HCT116 (cell line): ENCODE measurements at regions not wholly inside any gene's neighbourhood (a gene's known extent, or its start where the extent isn't known, plus 50 kb on each side); places are given as distances from the start of the nearest gene placed in this dataset.

Experiments
- ATAC-seq: fragments of 200-7000 bp; cut with Tn5 transposase; 2 replicates; pipeline ENCODE4 v1.9.1; 2020; ENCODE audit warnings: mild to moderate bottlenecking, moderate library complexity
- BruUV-seq: library from RNA; stranded (reverse); fragments of 400-500 nt; replicated peaks from 2 replicates; lab custom pipeline; 2021; lab: Mats Ljungman, UMichigan
- CTCF ChIA-PET: fragments of 300-600 bp; sonication (Branson Sonifier 250); formaldehyde crosslinking; loops from one replicate; lab custom pipeline; 2021; ENCODE audit warnings: antibody characterized with exemption; lab: Charles Lee
- POLR2A ChIA-PET: fragments of 300-600, 350-600 bp; sonication (Branson Sonifier 250); formaldehyde crosslinking; loops from one replicate; lab custom pipeline; 2021; ENCODE audit warnings: antibody characterized with exemption; lab: Charles Lee
- RAD21 ChIA-PET, 2 experiments: fragments of 300-600 bp; sonication (Branson Sonifier 250); formaldehyde crosslinking; loops; one replicate each; lab custom pipeline; 2023; ENCODE audit warnings: low total read pairs in 2 of 2; ENCODE audit not compliant: uncharacterized antibody in 2 of 2, unreplicated experiment in 2 of 2, low non-redundant PET in 1 of 2; lab: Charles Lee
- DNase-seq: peaks from one replicate; pipeline ENCODE4 v3.0.0-alpha.2; 2010; ENCODE audit warnings: low read depth, low spot score
- H2AFZ ChIP-seq: fragments of 200-600 bp; shearing (Covaris generic), sonication (generic); 2 replicates; pipeline ENCODE4 v1.6.1; 2017; ENCODE audit warnings: low read depth, mixed run types, mixed read lengths, antibody characterized with exemption, low read length; ENCODE audit not compliant: poor library complexity, severe bottlenecking
- H3K27ac ChIP-seq: 2 replicates; pipeline ENCODE4 v1.5.1; 2012; ENCODE audit warnings: low read depth, low read length
- H3K27me3 ChIP-seq: fragments of 200-600 bp; sonication (generic); 2 replicates; pipeline ENCODE4 v1.6.1; 2016; ENCODE audit warnings: mixed run types, low read length, mixed read lengths; ENCODE audit not compliant: insufficient read depth
- H3K36me3 ChIP-seq, 2 experiments: fragments of 200-500 bp in 1 of 2; fragments of 200-600 bp in 1 of 2; sonication (Bioruptor generic) in 1 of 2; sonication (generic) in 1 of 2; 2 replicates each; pipeline versions ENCODE4 v1.5.1 to v1.6.1; 2014 to 2016; ENCODE audit warnings: low read length in 2 of 2, inconsistent platforms in 1 of 2, mixed read lengths in 1 of 2, mixed run types in 1 of 2; ENCODE audit not compliant: insufficient read depth in 2 of 2, control insufficient read depth in 1 of 2
- H3K4me1 ChIP-seq, 2 experiments: fragments of 200-600 bp in 1 of 2; sonication (generic) in 1 of 2; 2 replicates each; pipeline versions ENCODE4 v1.5.1 to v1.6.1; 2012 to 2017; ENCODE audit warnings: low read length in 2 of 2, inconsistent platforms in 1 of 2, mild to moderate bottlenecking in 1 of 2, mixed read lengths in 1 of 2, mixed run types in 1 of 2, moderate library complexity in 1 of 2; ENCODE audit not compliant: insufficient read depth in 2 of 2, control insufficient read depth in 1 of 2
- H3K4me2 ChIP-seq: fragments of 200-600 bp; sonication (generic); 2 replicates; pipeline ENCODE4 v1.6.1; 2017; ENCODE audit warnings: mixed run types, low read length, mixed read lengths
- H3K4me3 ChIP-seq, 2 experiments: fragments of 200-600 bp in 1 of 2; sonication (generic) in 1 of 2; replicated peaks in 1 of 2; 2 replicates each; pipeline ENCODE4 v1.5.1; 2011 to 2016; ENCODE audit warnings: low read length in 2 of 2, control low read depth in 1 of 2, low read depth in 1 of 2, mild to moderate bottlenecking in 1 of 2, mixed read lengths in 1 of 2, mixed run types in 1 of 2
- H3K79me2 ChIP-seq: fragments of 200-600 bp; sonication (generic); 2 replicates; pipeline ENCODE4 v1.6.1; 2017; ENCODE audit warnings: mild to moderate bottlenecking, mixed run types, low read length, moderate library complexity, mixed read lengths; ENCODE audit not compliant: insufficient read depth
- H3K9ac ChIP-seq: fragments of 200-600 bp; sonication (generic); 2 replicates; pipeline ENCODE4 v1.6.1; 2016; ENCODE audit warnings: low read length, mixed read lengths
- H3K9me2 ChIP-seq: fragments of 200-600 bp; sonication (generic), shearing (Covaris generic); 2 replicates; pipeline ENCODE4 v1.6.1; 2017; ENCODE audit warnings: mixed run types, mild to moderate bottlenecking, moderate library complexity; ENCODE audit not compliant: insufficient read depth
- H3K9me3 ChIP-seq, 2 experiments: fragments of 200-500 bp in 1 of 2; fragments of 200-600 bp in 1 of 2; sonication (Bioruptor generic) in 1 of 2; sonication (generic) in 1 of 2; 2 replicates each; pipeline ENCODE4 v1.6.1; 2014 to 2017; ENCODE audit warnings: low read length in 2 of 2, mixed read lengths in 2 of 2, inconsistent platforms in 1 of 2, low read depth in 1 of 2, mild to moderate bottlenecking in 1 of 2, mixed run types in 1 of 2, moderate library complexity in 1 of 2; ENCODE audit not compliant: control insufficient read depth in 1 of 2, insufficient read depth in 1 of 2
- H4K20me1 ChIP-seq: fragments of 200-600 bp; sonication (generic), shearing (Covaris generic); 2 replicates; pipeline ENCODE4 v1.6.1; 2017; ENCODE audit warnings: mixed run types, mild to moderate bottlenecking, moderate library complexity; ENCODE audit not compliant: insufficient read depth
- CBX3 ChIP-seq: IDR thresholded peaks from 2 replicates; pipeline ENCODE4 v1.6.1; 2012; ENCODE audit warnings: low read depth
- CEBPB ChIP-seq: IDR thresholded peaks from 2 replicates; pipeline ENCODE4 v1.6.1; 2012; ENCODE audit warnings: low read depth
- EGR1 ChIP-seq: IDR thresholded peaks from 2 replicates; pipeline ENCODE4 v1.6.1; 2012; ENCODE audit warnings: low read depth
- EZH2phosphoT487 ChIP-seq: fragments of 200-600 bp; IDR thresholded peaks from 2 replicates; pipeline ENCODE4 v1.6.1; 2018; ENCODE audit warnings: antibody characterized with exemption, borderline replicate concordance
- FOSL1 ChIP-seq: IDR thresholded peaks from 2 replicates; pipeline ENCODE4 v1.6.1; 2012; ENCODE audit warnings: low read depth
- MAX ChIP-seq: IDR thresholded peaks from 2 replicates; pipeline ENCODE4 v1.6.1; 2012
- POLR2A ChIP-seq: IDR thresholded peaks from 2 replicates; pipeline ENCODE4 v1.7.0; 2011; ENCODE audit warnings: borderline replicate concordance; ENCODE audit not compliant: insufficient read depth, insufficient read length; ENCODE audit errors: extremely low read depth
- POLR2AphosphoS5 ChIP-seq: IDR thresholded peaks from 2 replicates; pipeline ENCODE4 v1.6.1; 2011; ENCODE audit warnings: mild to moderate bottlenecking, low read depth, low read length, moderate library complexity
- RAD21 ChIP-seq: IDR thresholded peaks from 2 replicates; pipeline ENCODE4 v1.6.1; 2012; ENCODE audit warnings: low read depth, mild to moderate bottlenecking
- SP1 ChIP-seq: IDR thresholded peaks from 2 replicates; pipeline ENCODE4 v1.6.1; 2012; ENCODE audit warnings: low read depth
- SRF ChIP-seq: IDR thresholded peaks from 2 replicates; pipeline ENCODE4 v1.6.1; 2012; ENCODE audit warnings: low read depth
- ZBTB33 ChIP-seq: IDR thresholded peaks from 2 replicates; pipeline ENCODE4 v1.6.1; 2011; ENCODE audit warnings: mild to moderate bottlenecking, low read length, moderate library complexity; ENCODE audit not compliant: insufficient replicate concordance; ENCODE audit errors: extremely low read depth
- ZNF274 ChIP-seq: fragments of 200-500 bp; sonication (Bioruptor generic); IDR thresholded peaks from 2 replicates; pipeline ENCODE4 v1.6.1; 2014; ENCODE audit warnings: mild to moderate bottlenecking, low read depth, low read length, inconsistent platforms
- intact Hi-C: fragments of 100-400 bp; cut with micrococcal nuclease; formaldehyde crosslinking; loops from 2 replicates; pipeline ENCODE4 v1.10.0; 2022

GRCh38 chr3:26089249-26089648 lies 299.4 kb downstream of the OXSM start:
- H3K9me3 ChIP-seq: peaks cover 0 to 3% of the 10 kb centered on the region in 2 experiments; a peak in 2 of 4 replicates
- no peak for DNase-seq
- intact Hi-C loops: no loop called here
- ChIA-PET POLR2A (no interaction called here), CTCF (no interaction called here), RAD21 (no interaction called here)
- H3K9ac ChIP-seq: no peak overlapping the region
- H3K4me2 ChIP-seq: no peak overlapping the region
- ATAC-seq: no peak
- no peaks in the 10 kb centered on the region for H3K9me2 ChIP-seq
- no peaks in the 10 kb centered on the region for H3K4me1 ChIP-seq
- no peak overlapping the region for H3K27ac ChIP-seq
- no peaks in the 10 kb centered on the region for H3K79me2 ChIP-seq
- H2AFZ ChIP-seq: no peak overlapping the region
- no peak overlapping the region for H3K4me3 ChIP-seq
- no peak for TF ChIP-seq EZH2phosphoT487
- TF ChIP-seq SRF: no peak
- no peak for TF ChIP-seq ZBTB33
- TF ChIP-seq FOSL1: no peak
- no peak for TF ChIP-seq MAX
- no peak for TF ChIP-seq SP1
- TF ChIP-seq RAD21: no peak
- TF ChIP-seq POLR2AphosphoS5: no peak
- no peak for TF ChIP-seq CBX3
- no peak for TF ChIP-seq CEBPB
- TF ChIP-seq EGR1: no peak
- no peak for TF ChIP-seq POLR2A
- TF ChIP-seq ZNF274: no peak
- H3K27me3 ChIP-seq: no peaks in the 10 kb centered on the region
- no TSS peak for BruUV-seq
- no peaks in the 10 kb centered on the region for H3K36me3 ChIP-seq
- H4K20me1 ChIP-seq: no peaks in the 10 kb centered on the region
